ENCODE measurements at regions not wholly inside any gene's neighbourhood (a gene's known extent, or its start where the extent isn't known, plus 50 kb on each side); places are given as distances from the start of the nearest gene placed in this dataset.
"Not testable (repeated sequence)": the region's sequence is repeated elsewhere in the genome, so short reads cannot be mapped to it uniquely, and the experiment has no call there.

DNA sequence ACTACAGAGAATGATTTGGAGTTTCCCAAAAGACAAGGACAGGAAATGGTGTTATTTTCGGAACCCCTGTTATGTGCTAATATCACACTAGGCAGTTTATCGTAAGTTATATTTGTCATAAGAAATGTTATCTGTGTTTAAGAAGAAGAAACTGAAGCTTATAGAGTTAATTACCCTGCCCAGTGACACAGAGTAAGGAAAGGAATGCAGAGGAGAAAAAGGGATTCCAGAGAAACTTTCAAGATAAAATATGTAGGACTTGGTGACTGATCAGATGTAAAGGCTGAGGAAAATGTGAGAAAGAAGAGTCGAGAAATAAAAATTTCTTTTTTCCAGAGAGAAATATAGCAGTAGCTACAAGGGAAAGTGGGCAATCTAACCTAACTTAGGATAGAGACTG, 63.5 kb upstream of the ZNF746 start:
- DNase-seq, result no peak

DNA sequence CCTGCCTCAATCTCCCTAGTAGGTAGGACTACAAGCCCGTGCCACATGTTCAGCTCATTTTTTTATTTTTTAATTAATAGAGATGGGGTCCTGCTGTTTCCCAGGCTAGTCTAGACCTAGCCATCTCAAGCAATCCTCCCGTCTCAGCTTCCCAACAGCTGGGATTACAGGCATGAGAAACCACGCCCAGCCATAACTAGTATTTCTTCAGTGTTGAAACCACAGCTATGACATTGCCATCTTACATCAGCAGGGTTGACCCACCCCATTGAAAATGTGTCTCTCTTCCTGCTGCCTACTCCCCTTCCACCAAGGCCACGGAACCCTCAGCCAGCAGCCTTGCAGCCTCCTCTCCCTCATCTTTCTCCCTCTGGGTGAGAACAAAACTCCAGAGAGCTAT, 62.1 kb upstream of the ZNF746 start:
- no peak for DNase-seq

DNA sequence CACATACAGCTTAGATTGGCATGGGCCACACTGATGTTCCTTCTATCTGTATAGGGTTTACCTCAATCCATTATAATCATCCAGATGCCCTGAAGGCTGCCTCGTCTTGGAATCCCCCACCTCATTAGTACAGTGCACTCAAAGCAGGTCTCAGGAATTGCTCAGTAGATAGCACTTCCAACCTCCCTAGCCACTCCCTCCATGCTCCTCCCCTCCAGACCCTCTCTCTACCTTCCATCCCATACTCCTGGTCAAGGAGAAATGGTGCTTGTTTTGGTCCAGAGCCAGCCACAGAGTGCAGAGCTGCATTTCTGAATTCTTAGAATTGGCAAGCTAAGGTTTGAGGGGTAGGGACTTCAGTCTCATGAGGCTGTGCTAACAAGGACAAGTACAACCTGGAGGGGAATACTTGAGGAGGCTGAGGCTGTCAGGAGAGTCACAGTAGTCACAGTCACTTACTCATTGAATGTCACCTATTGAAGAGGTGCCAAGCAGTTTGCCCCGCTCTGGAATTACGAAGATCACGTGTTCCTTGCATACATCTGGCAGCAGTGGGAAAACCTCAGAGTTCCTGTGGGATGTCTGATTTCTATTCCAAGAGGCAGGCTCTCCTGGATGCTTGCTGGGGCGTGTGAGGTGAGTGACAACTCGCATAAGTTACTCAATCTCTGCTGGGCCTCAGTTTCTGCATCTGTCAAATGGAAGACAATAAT, 60.7 kb upstream of the ZNF746 start:
- DNase-seq, result no peak

DNA sequence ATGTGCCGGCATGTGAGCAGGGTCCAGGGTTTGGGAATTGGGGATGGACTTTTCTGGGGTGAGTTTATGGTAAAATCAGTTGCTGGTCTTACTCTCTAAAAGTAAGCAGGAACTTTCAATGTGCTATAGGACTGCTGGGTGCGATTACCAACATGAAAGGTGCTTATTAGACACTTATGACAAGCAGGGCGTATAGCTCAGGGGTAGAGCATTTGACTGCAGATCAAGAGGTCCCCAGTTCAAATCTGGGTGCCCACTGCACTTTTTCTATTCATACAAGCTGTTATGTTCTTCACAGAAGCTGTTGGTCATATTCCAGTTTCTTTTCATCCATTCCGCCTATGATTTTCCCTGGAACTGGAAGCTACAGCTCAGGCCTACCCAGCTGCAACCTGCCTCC, 58.9 kb upstream of the ZNF746 start:
- DNase-seq, result not testable (repeated sequence)

DNA sequence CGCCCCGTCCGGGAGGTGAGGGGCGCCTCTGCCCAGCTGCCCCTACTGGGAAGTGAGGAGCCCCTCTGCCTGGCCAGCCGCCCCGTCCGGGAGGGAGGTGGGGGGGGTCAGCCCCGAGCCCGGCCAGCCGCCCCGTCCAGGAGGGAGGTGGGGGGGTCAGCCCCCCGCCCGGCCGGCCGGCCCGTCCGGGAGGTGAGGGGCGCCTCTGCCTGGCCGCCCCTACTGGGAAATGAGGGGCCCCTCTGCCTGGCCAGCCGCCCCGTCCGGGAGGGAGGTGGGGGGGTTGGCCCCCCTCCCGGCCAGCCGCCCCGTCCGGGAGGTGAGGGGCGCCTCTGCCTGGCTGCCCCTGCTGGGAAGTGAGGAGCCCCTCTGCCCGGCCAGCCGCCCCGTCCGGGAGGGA, 57.2 kb upstream of the ZNF746 start:
- not testable (repeated sequence) for DNase-seq

DNA sequence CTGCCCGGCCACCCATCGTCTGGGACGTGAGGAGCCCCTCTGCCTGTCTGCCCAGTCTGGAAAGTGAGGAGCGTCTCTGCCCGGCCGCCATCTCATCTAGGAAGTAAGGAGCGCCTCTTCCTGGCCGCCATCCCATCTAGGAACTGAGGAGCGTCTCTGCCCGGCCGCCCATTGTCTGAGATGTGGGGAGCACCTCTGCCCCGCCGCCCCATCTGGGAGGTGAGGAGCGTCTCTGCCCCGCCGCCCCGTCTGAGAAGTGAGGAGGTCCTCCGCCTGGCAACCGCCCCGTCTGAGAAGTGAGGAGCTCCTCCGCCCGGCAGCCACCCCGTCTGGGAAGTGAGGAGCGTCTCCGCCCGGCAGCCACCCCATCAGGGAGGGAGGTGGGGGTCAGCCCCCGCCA, 56.4 kb upstream of the ZNF746 start:
- DNase-seq, result not testable (repeated sequence)

DNA sequence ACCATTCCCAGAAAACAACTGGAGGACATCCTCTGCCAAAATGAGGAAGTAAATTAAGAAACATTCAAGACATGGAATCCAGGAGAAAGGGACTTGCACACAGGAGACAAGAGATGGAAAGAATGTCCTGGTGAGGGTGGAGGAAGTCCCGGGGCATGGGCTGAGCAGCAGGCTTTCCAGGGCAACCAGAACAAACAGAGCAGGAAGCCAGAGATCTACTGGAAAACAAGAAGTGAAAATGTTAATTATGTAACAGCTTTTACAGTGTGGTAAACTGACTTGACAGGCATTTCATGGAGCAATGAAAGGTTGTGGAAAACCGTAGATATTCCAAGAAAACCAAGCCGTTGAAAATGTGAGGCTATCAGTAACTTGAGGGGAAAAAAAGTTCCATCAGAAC, 55.2 kb upstream of the ZNF746 start:
- no peak for DNase-seq

Data from NCI-H526 treated with DMSO at 0.1 percent for 48 hours (cell line).